ENCODE measurements at regions not wholly inside any gene's neighbourhood (a gene's known extent, or its start where the extent isn't known, plus 50 kb on each side); places are given as distances from the start of the nearest gene placed in this dataset.

- no peak for DNase-seq
- no peak for TF ChIP-seq CTCF (IDR thresholded peaks at IDR 0.05; ENCODE audit: low read depth, low read length, missing control alignments)
- in situ Hi-C loops (cut with HindIII; ENCODE audit: low pct_ligation_motif_present, low sequenced_read_pairs), result no loop called here
- Histone ChIP-seq H3K27ac (no peak overlapping the region), H3K4me3 (ENCODE audit: low read depth, low read length) (no peak overlapping the region), H3K27me3 (replicated peaks) (no peaks in the 10 kb centered on the region), H3K36me3 (replicated peaks) (no peaks in the 10 kb centered on the region)
Measured at GRCh38 chr6:92911301-92911700, 508.1 kb downstream of the EPHA7 start.

- no peak for TF ChIP-seq CTCF (IDR thresholded peaks at IDR 0.05; ENCODE audit: low read depth, low read length, missing control alignments)
- DNase-seq, result no peak
- Histone ChIP-seq H3K36me3 (replicated peaks) (no peaks in the 10 kb centered on the region), H3K27me3 (replicated peaks) (no peaks in the 10 kb centered on the region), H3K27ac (no peak overlapping the region), H3K4me3 (ENCODE audit: low read depth, low read length) (no peak overlapping the region)
- in situ Hi-C loops (cut with HindIII; ENCODE audit: low pct_ligation_motif_present, low sequenced_read_pairs), result no loop called here
Measured at GRCh38 chr6:92910646-92911045, 508.7 kb downstream of the EPHA7 start.

- H3K36me3 ChIP-seq (replicated peaks), result no peaks in the 10 kb centered on the region
- no peaks in the 10 kb centered on the region for H3K27me3 ChIP-seq (replicated peaks)
- H3K27ac ChIP-seq, result no peak overlapping the region
- DNase-seq, result no peak
- H3K4me3 ChIP-seq (ENCODE audit: low read depth, low read length), result no peak overlapping the region
- TF ChIP-seq CTCF (IDR thresholded peaks at IDR 0.05; ENCODE audit: low read depth, low read length, missing control alignments), result no peak
- in situ Hi-C loops (cut with HindIII; ENCODE audit: low pct_ligation_motif_present, low sequenced_read_pairs), result no loop called here
Measured at GRCh38 chr6:92906385-92906784, 513.0 kb downstream of the EPHA7 start.

GRCh38 chr6:92893741-92894140 is 525.6 kb downstream of the EPHA7 start:
- in situ Hi-C loops (cut with HindIII; ENCODE audit: low pct_ligation_motif_present, low sequenced_read_pairs), result no loop called here
- Histone ChIP-seq H3K4me3 (ENCODE audit: low read depth, low read length) (no peak overlapping the region), H3K27me3 (replicated peaks) (no peaks in the 10 kb centered on the region), H3K27ac (no peak overlapping the region), H3K36me3 (replicated peaks) (no peaks in the 10 kb centered on the region)
- no peak for DNase-seq
- no peak for TF ChIP-seq CTCF (IDR thresholded peaks at IDR 0.05; ENCODE audit: low read depth, low read length, missing control alignments)

- in situ Hi-C loops (cut with HindIII; ENCODE audit: low pct_ligation_motif_present, low sequenced_read_pairs), result no loop called here
- Histone ChIP-seq H3K4me3 (ENCODE audit: low read depth, low read length) (no peak overlapping the region), H3K36me3 (replicated peaks) (no peaks in the 10 kb centered on the region), H3K27me3 (replicated peaks) (no peaks in the 10 kb centered on the region), H3K27ac (no peak overlapping the region)
- no peak for DNase-seq
- TF ChIP-seq CTCF (IDR thresholded peaks at IDR 0.05; ENCODE audit: low read depth, low read length, missing control alignments), result no peak
Measured at GRCh38 chr6:92892626-92893170, 526.7 kb downstream of the EPHA7 start.

GRCh38 chr6:92888316-92888715 is 531.0 kb downstream of the EPHA7 start:
- Histone ChIP-seq H3K27ac (no peak overlapping the region), H3K4me3 (ENCODE audit: low read depth, low read length) (no peak overlapping the region), H3K36me3 (replicated peaks) (no peaks in the 10 kb centered on the region), H3K27me3 (replicated peaks) (no peaks in the 10 kb centered on the region)
- in situ Hi-C loops (cut with HindIII; ENCODE audit: low pct_ligation_motif_present, low sequenced_read_pairs), result no loop called here
- no peak for TF ChIP-seq CTCF (IDR thresholded peaks at IDR 0.05; ENCODE audit: low read depth, low read length, missing control alignments)
- no peak for DNase-seq

All from brain microvascular endothelial cell (primary cell).